Activated CD4-positive, alpha-beta memory T cell treated with anti-CD3 and anti-CD28 coated beads, Interleukin-2, amount 10 ng/mL, durations not matched to agents 7 days and 5 days (primary cell): ENCODE measurements at regions not wholly inside any gene's neighbourhood (a gene's known extent, or its start where the extent isn't known, plus 50 kb on each side); places are given as distances from the start of the nearest gene placed in this dataset.

ENCODE experiments used
- CTCF ChIA-PET: fragments of 350-600 bp; sonication (Branson Sonifier 250); formaldehyde crosslinking; loops from one replicate; lab custom pipeline; 2021; ENCODE audit warnings: antibody characterized with exemption, inconsistent platforms; lab: Charles Lee
- POLR2A ChIA-PET: fragments of 350-600 bp; sonication (Branson Sonifier 250); formaldehyde crosslinking; loops from one replicate; lab custom pipeline; 2021; ENCODE audit warnings: antibody characterized with exemption; lab: Charles Lee
- DNase-seq: peaks from one replicate; pipeline ENCODE4 v3.0.0-alpha.2; 2020
- H3K27ac Mint-ChIP-seq: one replicate; pipeline ENCODE4 v1.8.0; 2021; ENCODE audit warnings: mild to moderate bottlenecking, mixed read lengths
- H3K27me3 Mint-ChIP-seq: one replicate; pipeline ENCODE4 v1.8.0; 2021; ENCODE audit warnings: mixed read lengths
- H3K36me3 Mint-ChIP-seq: one replicate; pipeline ENCODE4 v1.8.0; 2021; ENCODE audit warnings: low read depth, mixed read lengths
- H3K4me1 Mint-ChIP-seq: one replicate; pipeline ENCODE4 v1.8.0; 2021; ENCODE audit warnings: mixed read lengths
- H3K4me3 Mint-ChIP-seq: one replicate; pipeline ENCODE4 v1.8.0; 2021; ENCODE audit warnings: mild to moderate bottlenecking, mixed read lengths
- H3K9me3 Mint-ChIP-seq: one replicate; pipeline ENCODE4 v1.8.0; 2021; ENCODE audit warnings: mixed read lengths

GRCh38 chr3:64743156-64743886 is 55.5 kb upstream of the ADAMTS9 start:
- no peak for DNase-seq

DNA sequence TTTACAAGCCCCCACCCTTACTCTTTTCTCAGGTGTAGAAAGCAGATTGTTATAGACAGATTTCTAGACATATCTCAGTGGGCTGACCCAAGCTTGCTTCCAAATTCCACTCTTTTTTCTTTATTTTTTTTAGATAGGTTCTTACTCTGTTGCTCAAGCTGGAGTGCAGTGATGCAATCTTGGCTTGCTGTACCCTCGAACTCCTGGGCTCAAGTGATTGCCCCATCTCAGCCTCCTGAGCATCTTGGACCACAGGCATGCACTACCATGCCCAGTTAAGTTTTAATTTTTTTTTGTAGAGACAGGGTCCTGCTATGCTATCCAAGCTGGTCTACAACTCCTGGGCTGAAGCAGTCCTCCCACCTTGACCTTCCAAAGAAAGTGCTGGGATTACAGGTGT is 53.5 kb upstream of the ADAMTS9 start:
- Mint-ChIP-seq H3K27ac (no peak overlapping the region), H3K27me3 (no peaks in the 10 kb centered on the region), H3K4me1 (no peaks in the 10 kb centered on the region), H3K4me3 (no peak overlapping the region), H3K36me3 (no peaks in the 10 kb centered on the region), H3K9me3 (peaks cover 2% of the 10 kb centered on the region)
- CTCF ChIA-PET: no interaction called here
- POLR2A ChIA-PET: no interaction called here
- no peak for DNase-seq

More at GRCh38 chr3:64743156-64743886, 55.5 kb upstream of the ADAMTS9 start:
- H3K27ac Mint-ChIP-seq: no peak overlapping the region
- POLR2A ChIA-PET: no interaction called here
- no peak overlapping the region for H3K4me3 Mint-ChIP-seq
- CTCF ChIA-PET: no interaction called here
- peaks cover 2% of the 10 kb centered on the region for H3K9me3 Mint-ChIP-seq
- H3K27me3 Mint-ChIP-seq: no peaks in the 10 kb centered on the region
- H3K36me3 Mint-ChIP-seq: no peaks in the 10 kb centered on the region
- no peaks in the 10 kb centered on the region for H3K4me1 Mint-ChIP-seq

GRCh38 chr3:64739971-64740631 is 52.3 kb upstream of the ADAMTS9 start:
- POLR2A ChIA-PET: no interaction called here
- CTCF ChIA-PET: no interaction called here
- Mint-ChIP-seq H3K27me3 (no peaks in the 10 kb centered on the region), H3K9me3 (peaks cover 2% of the 10 kb centered on the region), H3K4me1 (no peaks in the 10 kb centered on the region), H3K27ac (no peak overlapping the region), H3K4me3 (no peak overlapping the region), H3K36me3 (no peaks in the 10 kb centered on the region)
- no peak for DNase-seq
